ENCODE measurements at regions not wholly inside any gene's neighbourhood (a gene's known extent, or its start where the extent isn't known, plus 50 kb on each side); places are given as distances from the start of the nearest gene placed in this dataset.

- TF ChIP-seq SP1 (IDR thresholded peaks at IDR 0.05; ENCODE audit: low read depth, low read length) (no peak), MTA3 (IDR thresholded peaks at IDR 0.05; ENCODE audit: borderline replicate concordance, low read length) (no peak), MAX (IDR thresholded peaks at IDR 0.05; ENCODE audit: low read depth, low read length) (no peak), CBX5 (IDR thresholded peaks at IDR 0.05; ENCODE audit: low read depth) (no peak), CTCF (IDR thresholded peaks at IDR 0.05 in 2 of 3, conservative IDR thresholded peaks at IDR 0.05 in 1 of 3; ENCODE audit: control insufficient read depth in 2 of 3, extremely low read depth in 1 of 3, insufficient read depth in 1 of 3, low read depth in 3 of 3, low read length in 3 of 3) (no peak), ZNF622 (IDR thresholded peaks at IDR 0.05) (no peak), EZH2 (IDR thresholded peaks at IDR 0.05; ENCODE audit: borderline replicate concordance, control insufficient read depth, low read depth, low read length) (no peak)
These were observed 198.1 kb upstream of the EXOC2 start for GRCh38 chr6:890995-891394.

Data from GM12878 (cell line).